OCI-M1 (cell line): ENCODE measurements at regions not wholly inside any gene's neighbourhood (a gene's known extent, or its start where the extent isn't known, plus 50 kb on each side); places are given as distances from the start of the nearest gene placed in this dataset.

Experiments used
- DNase-seq: peaks from one replicate; lab custom pipeline; 2025; lab: John Stamatoyannopoulos, UW

DNA sequence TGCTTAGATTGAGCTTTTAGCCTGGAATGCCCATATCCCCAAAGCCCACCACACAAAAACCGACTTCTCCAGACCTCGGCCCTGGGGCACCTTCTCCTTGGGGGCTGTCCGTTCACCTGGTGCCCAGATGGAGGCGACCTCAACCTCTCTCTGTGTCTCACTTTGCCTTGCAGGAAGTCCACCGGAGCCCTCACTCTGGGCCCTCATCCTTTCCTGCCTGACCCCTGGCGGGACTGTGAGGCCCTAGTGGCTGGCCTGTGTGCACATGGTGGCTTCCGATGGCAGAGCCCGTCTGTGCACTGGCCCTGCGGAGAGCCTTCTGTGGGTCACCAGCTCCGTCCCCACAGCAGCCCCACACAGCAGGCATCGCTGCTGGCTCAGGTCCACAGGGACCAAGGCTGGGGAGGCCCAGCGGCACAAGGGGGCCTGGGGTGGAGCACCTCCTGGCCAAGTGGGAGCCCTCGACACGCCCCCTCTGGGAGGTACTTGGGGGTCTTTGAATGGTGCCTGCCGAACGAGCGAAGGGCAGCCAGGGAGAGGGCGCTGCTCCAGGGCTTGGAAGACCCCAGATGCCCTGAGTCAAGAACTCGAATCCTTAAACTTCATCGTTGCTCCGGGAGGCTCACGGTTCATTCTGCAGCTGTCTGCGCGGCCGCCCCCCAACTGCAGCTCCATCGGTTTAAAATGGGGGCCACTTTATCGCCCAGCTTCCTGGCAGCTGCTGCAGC, 97.2 kb upstream of the ADRA2C start:
- no peak for DNase-seq

DNA sequence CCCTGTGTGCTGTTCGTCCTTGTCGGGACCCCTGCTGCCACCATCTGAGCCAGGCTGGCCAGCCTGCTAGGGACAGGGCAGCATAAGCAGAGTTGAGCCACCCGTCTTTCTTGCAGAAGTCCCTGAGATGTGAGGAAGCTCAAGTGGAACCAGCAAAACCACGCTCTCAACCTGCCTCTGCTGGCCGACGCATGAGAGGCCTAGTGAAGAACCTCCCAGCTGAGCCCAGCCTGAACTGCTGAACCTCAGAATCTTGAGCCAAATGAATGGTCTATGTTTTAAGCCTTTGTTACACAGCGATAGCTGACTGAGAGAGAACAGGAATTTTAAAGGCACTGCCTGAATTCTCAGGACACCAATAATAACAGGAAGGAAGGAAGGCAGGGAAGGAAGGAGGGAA, 98.9 kb upstream of the ADRA2C start:
- DNase-seq = no peak

DNA sequence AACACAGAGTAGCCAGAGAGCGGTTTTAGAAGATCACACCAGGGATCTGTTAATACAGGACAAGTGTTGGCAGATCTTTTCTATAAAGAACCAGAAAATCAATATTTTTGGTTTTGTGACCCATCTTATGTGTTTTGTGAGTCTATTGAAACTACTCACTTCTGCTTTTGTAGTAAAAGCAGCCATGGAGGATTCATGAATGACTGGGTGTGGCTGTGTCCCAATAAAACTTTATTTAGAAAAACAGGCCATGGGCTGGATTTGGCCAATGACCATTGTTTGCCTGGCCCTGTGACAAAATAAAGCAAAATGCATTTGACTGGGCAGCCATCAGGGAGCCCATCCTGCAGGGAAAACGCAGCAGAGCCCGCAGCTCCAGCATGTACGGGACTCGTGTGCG, 99.9 kb upstream of the ADRA2C start:
- no peak for DNase-seq

DNA sequence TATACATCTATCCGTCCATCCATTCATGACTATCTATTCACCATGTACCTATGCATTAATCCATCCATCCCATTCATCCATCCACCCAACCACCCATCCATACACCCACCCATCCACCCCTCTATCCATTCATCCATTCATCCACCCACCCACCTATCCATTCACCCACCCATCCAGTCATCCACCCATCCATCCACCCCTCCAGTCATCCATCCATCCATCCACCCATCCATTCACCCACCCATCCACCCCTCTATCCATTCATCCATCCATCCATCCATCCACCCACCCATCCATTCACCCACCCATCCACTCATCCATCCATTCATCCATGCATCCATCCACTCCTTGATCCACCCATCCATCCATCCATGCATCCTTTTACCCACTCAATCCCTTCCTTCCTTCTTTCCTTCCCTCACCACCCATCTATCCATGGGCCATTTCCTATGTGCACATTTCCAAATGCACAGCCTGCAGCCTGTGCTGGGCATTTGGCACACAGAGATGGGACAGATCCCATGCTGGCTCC, 100.8 kb upstream of the ADRA2C start:
- no peak for DNase-seq

DNA sequence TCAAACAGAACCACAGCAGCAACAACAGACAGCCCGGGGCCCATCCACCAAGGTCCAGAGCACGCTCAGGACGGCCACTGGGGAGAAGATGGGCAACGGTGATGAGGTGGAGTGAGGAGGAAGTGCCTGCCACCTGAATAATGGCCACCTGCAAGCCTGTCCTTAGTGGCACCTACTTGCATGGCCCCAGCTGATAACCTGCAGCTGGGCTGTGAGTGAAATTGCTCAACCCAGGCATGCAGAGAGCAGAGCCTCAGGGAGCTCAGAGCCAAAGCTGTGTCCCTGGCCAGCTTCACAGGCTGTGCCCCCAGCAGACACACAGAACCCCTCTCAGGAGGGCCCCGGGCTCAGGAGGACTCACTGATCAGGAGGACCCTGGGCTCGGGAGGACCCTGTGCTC, 102.4 kb upstream of the ADRA2C start:
- no peak for DNase-seq

DNA sequence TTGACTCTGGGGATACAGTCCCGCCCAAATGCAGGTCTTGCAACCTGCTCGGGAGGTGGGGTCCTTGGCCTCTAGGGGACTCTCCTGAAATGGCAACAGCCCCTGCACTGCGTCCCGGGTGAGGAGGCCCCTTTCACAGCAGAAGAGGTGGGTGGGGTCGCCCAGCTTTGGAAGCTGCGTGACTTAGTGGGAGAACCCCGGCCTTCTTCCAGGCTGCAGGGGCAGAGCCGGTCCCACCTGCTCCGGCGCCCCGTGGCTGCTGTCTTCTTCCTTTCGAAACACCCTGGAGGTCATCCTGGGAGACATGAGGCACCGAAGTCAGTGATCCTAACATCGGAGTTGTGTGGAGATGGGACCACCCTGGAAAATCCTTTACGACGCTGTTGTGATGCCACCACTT, 103.7 kb upstream of the ADRA2C start:
- no peak for DNase-seq

DNA sequence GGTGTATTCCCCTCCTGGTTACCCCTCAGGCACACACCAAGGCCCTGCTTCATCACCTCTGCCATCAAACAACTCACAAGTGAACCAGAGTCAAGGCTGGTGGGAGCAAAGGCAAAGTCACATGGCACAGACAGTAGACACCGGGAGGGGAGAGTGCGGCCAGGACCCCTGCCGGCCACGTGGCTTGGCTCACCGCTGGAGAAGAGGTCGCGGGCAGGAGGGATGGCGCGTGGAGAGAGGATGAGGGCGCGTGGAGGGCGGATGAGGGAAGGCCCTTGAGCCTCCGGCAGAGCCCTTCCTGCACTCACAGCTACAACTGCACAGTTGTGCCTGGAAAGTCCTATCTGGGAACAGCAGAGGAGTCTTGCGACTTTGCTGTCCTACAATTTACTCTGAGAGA, 104.2 kb upstream of the ADRA2C start:
- no peak for DNase-seq

DNA sequence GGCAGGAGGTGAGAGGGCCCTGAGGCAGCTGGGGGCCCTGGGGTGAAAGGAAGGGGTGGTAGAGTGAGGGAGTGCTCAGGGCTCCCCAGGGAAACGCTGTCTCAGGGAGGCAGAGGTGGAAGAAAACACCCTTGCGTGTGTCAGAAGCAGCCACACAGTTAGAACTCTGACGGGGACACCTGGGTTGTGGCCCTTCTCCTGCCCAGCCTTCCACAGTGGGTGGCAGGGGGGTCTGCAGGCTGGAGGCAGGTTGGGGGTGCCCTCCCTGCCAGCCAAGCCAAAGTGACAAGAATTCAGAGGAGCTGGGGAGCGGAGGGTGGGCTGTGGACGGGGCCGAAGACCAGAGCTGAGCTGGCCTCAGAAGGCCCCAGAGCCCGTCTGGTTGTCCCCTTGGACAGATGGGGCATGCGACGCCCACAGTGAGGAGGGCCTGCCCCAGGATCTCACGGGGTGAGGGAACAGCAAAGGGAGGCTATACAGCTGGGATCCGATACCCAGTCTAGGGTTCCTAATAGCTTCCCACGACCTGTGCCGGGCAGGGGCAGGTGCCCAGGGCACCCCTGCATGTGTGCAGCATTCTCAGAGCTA, 105.2 kb upstream of the ADRA2C start:
- DNase-seq = no peak

DNA sequence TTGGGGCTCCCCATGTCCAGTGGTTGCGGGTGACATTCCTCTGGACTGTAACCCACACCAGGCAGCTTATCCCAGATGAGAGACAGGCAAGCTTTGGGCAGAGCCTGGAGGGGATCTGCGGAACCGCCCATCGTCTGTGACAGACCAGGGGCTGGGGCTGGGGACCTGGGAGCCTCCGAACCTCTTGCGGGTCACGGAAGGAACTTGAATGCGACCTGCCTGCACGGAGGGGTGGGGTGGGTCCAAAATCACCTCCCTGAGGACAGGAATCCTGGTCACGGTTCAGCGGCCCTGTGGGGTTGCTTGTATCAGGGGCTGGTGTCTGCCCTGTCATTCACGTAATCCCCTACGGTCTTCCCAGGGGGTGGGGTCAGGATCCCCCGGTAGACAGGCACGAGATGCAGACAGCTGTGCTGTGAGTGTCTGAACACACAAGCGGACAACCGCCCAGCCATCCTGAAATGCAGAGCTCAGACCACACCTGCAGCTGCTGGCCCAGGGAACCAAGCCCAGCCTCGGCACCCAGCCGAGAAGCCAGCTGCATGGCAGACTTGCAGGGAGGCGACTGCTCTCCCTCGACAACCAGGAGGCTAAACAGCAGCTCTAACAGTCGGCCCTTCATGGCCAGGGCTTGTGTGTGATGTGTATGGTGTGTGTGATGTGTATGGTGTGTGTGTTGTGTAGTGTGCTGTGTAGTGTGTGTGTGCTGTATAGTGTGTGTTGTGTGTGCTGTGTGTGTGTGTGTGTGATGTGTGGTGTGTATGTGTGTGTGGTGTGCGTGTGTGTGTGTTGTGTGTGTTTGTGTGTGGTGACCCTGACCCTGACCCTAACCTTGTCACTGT, 105.9 kb upstream of the ADRA2C start:
- no peak for DNase-seq

DNA sequence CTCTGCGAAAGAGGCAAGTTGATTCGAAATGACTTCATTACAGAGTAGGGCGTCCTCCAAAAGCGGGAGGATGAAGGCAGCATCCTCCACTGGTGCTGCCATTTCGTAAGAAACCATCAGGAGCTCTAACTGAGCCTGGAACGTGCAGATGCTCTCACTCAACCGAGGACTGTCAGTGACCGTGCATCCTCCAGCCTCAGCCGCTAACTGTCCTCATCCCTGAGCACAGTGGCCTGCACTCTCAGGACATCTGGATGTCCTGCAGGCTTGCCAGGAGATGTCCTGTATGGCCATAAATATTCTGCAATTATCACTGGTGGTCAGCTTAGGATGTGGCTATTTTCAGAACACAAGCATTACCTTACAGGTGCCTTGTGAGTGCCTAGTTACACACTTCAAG, 107.1 kb upstream of the ADRA2C start:
- DNase-seq = no peak

DNA sequence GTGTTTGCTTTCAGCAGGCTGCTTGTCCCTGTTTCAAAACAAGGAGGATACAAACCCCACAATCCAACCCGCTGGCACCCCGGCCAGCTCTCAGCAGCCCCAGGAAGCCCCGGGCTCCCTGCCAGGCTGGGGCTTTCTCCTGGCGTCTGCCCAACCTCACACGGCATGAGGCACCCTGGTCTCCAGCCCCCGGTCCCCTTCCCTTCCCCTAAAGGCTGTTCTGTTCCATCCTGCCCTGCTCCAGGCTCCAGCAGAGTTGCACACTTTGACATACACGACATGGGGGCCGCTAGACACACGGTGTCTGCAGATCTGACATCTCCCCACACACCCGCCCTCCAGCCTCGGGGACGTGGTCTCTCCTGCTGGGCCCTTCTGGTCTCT, 107.7 kb upstream of the ADRA2C start:
- no peak for DNase-seq

DNA sequence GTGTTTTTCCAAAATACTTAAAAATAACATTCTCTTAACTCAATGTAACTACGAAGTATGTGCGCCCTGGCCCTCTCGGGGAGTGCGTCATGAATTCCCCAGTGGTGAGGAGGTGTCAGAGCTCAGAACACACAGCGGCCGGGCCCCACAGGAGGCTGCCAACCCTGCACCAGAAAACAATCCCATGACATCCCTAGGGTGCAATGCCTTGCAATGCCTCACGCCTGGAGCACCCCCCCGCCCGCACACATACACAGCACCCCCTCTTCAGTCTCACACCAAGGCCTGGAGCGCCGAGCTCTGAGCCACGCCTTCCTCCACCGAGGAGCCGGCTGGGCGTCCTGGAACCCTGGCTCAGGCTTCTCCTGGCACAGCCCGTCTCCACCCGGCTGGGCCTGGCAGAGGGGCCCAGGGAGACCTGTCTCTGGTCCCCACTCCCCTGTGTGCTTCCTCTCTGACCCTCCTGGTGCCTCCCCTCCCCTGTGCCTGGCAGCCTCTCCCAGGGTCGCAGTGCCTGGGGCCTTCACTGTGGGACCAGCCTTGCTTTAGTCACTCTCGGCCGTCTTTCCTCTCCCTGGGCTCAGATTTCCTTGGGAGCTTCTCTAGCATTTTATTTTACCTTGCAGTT, 108.2 kb upstream of the ADRA2C start:
- DNase-seq = no peak

DNA sequence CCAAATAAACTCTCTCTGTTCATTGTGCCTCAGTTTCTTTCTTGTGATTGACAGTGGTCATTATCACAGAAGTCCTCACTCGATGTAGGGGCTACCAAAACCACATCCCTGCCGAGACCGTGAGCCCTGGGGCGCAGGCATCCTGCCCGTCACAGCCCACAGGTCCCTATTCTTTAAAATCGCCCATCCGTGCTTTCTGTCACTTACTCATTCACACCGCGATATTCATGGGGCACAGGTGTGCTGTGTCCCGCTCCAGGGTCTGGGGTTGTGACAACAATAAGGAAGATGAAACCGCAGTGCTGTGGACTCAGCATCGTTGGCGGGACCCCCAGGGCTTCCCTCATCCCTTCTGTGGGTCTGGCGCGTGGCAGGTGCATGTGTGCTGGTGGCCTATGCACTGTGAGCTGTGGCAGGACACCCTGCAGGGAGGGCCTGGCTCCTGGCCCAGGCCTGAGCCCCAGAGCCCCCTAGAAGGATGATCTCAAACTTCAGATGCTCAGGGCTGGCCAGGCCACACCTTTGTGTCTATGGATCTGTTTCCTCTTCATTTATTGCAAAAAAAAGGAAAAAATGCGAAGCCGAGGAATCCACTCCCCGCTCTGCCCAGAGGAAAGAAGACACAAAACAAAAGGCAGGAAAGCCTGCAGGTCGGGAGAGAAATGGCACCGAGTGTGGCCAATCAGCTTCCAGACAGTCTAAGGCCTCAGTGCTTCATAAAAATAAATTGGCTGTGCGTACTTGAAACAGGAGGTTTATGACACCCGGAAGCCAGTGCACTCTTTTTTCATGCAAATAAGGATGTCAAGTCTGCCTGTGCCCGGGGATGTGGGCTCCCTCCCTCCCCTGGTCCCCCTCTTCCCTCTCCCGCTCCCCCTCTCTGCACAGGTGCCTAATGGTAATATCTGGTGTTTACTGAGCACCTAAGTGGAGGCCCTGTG, 109.5 kb upstream of the ADRA2C start:
- DNase-seq = no peak

DNA sequence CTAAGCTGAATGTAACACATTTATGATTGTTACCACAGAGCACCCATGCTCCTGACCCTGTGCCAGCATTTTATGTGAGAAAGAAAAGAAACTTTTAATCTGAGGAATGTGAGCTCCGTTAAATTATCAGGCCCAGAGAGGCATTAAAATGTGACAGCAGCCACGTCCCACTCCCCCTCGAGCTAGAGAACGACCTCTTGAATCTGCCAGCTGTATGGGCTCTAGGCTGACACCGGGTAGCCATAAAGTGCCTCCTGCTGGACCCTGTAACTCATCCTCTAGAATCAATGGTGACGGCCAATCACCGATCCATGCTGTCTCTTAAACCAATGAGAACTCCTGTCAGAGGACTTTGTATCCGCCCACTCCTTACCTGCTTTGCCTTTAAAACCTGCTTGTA, 110.2 kb upstream of the ADRA2C start:
- no peak for DNase-seq

DNA sequence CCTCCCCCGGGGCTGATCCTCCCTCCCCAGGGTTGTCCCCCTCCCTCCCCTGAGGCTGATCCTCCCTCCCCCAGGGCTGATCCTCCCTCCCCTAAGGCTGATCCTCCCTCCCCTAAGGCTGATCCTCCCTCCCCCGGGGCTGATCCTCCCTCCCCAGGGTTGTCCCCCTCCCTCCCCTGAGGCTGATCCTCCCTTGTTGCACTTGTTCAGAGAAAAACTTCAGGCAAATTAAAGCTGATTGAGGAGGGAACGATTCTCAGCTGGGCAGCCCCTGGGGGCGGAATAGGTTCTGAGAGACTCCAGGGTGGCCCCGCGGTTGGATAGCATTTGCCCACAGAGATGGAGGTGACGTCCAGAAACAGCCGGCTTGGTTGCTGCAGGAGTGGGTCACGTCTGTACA, 110.7 kb upstream of the ADRA2C start:
- DNase-seq = no peak

DNA sequence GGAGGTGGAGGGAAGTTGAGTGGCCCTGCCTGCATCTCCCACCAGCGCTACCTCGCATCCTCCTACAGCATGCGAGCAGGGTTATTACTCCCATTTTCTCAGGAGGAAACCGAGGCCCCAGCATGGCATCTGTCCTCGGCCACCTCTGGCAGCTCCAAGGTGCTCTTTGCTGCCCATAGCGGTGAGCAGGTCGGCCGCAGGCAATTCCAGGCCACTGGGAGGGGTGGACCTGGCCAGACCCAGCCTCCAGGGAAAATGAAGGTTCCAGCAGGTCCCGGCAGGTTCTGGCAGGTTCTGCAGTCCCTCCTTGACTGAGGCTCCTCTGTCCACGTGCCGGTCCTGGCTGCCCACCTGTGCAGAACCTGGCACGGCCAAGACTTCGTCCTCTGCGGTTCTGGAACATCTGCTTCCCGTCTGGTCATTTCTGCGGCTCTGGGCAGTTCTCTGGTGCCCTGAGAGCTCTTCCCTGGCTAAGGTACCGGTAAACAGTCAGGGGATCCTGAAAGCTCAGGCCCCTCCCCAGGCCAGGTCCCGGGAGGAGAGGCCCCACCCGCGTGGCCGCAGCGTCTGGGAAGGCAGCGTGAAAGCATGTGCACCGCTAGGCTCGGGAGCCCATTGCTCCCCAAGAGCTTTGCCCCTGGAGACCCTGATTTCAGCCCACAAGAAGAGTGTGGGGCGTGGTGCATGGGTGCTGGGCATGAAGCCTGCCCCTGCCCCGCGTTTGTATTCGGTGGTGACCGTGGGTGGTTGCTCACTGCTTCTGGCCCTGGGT, 112.0 kb upstream of the ADRA2C start:
- no peak for DNase-seq

DNA sequence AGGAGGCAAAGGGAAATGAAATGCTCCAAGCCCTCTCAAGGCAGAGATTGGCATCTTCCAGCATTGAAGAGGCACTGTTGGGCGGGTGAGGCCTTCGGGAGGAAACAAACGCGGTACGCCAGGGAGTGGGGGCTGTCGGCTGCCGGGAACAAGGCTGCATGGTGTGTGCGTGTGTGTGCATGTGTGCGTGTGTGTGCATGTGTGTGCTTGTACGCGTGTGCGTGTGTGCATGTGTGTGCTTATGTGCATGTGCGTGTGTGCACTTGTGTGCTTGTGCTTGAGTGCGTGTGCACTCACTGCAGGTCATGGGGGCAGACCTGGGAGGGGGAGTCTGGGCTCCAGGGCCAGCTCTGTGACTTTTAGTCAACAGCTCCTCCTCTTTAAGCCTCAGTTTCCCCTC, 113.6 kb upstream of the ADRA2C start:
- DNase-seq = no peak

DNA sequence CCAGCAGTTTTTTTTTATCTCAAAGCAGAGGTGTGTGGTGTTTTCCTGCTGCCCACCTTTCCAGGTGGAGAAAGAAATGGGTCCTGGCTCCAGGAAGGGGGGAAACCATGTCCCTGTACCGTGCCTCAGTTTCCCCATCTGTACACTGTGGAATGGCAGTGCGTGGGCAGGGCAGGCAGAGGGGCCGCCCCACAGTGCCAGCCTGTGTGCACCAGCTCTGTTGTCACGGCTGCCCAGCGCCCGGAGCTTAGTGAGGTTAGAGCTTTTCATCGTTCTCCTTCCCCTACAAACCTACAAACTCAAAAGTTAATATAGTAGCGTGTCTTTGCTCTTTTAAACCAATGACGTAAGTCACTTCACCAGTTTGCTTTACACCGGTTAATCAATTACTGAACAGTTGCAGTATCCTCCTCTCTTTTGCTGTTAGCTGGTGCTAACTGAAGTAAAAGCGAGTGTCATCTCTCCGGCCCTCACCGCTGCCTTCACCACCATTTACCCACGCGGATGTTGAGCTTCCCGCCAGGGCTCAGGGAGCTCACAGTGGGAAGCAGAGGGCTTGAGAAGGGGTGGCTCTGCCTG, 114.8 kb upstream of the ADRA2C start:
- DNase-seq = no peak

DNA sequence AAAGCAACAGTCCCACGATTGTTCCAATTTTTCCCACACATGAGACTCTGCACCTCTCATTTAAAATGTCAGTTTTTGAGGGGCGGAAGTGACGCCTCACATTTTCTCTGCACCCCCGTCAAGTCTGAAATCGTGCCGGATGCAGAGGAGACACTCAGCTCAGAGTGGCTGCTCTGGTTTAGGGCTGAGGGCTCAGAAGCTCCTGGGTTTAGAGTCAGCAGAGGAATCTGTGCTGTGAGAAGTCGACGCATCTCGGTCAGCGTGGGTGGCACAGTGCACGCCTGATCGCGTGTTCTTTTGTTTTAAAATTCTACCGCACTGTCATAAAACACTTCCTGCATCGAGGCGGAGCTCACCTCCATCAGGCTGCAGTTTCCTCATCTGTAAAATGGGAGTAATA, 116.7 kb upstream of the ADRA2C start:
- no peak for DNase-seq

DNA sequence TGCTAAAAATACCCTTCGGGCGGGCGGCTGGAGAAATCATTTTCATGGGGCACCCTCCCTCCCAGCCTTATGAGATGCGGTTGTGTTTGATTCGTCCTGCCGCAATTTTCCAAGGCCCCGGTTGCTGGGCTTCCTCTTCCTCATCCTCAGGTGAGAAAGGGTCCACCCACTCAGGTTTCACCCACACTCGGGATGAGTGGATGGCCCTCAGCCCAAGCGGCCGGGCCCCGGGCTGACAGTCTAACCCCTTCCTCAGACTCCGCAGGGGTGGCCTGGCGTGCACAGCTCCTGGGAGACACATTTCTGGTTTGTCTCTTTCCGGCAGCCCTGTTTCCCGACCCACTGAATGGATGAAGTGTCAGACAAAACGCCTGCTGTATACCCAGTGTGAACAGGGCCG, 116.5 kb upstream of the LRPAP1 start:
- no peak for DNase-seq
